ENCODE measurements at regions not wholly inside any gene's neighbourhood (a gene's known extent, or its start where the extent isn't known, plus 50 kb on each side); places are given as distances from the start of the nearest gene placed in this dataset.

GRCh38 chr17:27240086-27240801 is 53.7 kb upstream of the WSB1 start:
- DNase-seq (ENCODE audit: low read depth in 1 of 2, low spot score in 1 of 2), result no peak

GRCh38 chr17:27240802-27241155 is 53.1 kb upstream of the WSB1 start:
- no peak for DNase-seq (ENCODE audit: low read depth in 1 of 2, low spot score in 1 of 2)

GRCh38 chr17:27241346-27241946 is 52.5 kb upstream of the WSB1 start:
- no peak for DNase-seq (ENCODE audit: low read depth in 1 of 2, low spot score in 1 of 2)

GRCh38 chr17:27242951-27243350 is 51.0 kb upstream of the WSB1 start:
- DNase-seq (ENCODE audit: low read depth in 1 of 2, low spot score in 1 of 2), result no peak

- DNase-seq (ENCODE audit: low read depth in 1 of 2, low spot score in 1 of 2), result no peak
Observed at GRCh38 chr17:27244011-27244410, 49.9 kb upstream of the WSB1 start.
